B cell (primary cell): ENCODE measurements at regions not wholly inside any gene's neighbourhood (a gene's known extent, or its start where the extent isn't known, plus 50 kb on each side); places are given as distances from the start of the nearest gene placed in this dataset.

Experiments used
- CTCF ChIP-seq: fragments of 200-600 bp; IDR thresholded peaks from one replicate; pipeline ENCODE4 v1.8.0; 2022; ENCODE audit warnings: antibody characterized with exemption, mild to moderate bottlenecking
- EZH2 ChIP-seq: IDR thresholded peaks from 2 replicates; pipeline ENCODE4 v1.6.1; 2012; ENCODE audit warnings: borderline replicate concordance, low read depth, mild to moderate bottlenecking, moderate library complexity, low read length; ENCODE audit not compliant: insufficient read depth, poor library complexity, severe bottlenecking

GRCh38 chr10:55897490-55897921 is 463.6 kb downstream of the ZWINT start:
- TF ChIP-seq CTCF (no peak), EZH2 (no peak)
